ENCODE measurements at regions not wholly inside any gene's neighbourhood (a gene's known extent, or its start where the extent isn't known, plus 50 kb on each side); places are given as distances from the start of the nearest gene placed in this dataset.

- H3K27me3 ChIP-seq (ENCODE audit: insufficient read depth, low read length) = no peaks in the 10 kb centered on the region
- H3K9me3 ChIP-seq (ENCODE audit: low read depth, low read length) = no peaks in the 10 kb centered on the region
- no peaks in the 10 kb centered on the region for H4K20me1 ChIP-seq (ENCODE audit: insufficient read depth, low read length)
- no peaks in the 10 kb centered on the region for H3K79me2 ChIP-seq (ENCODE audit: insufficient read depth, low read length)
- no peak overlapping the region for H3K27ac ChIP-seq (ENCODE audit: low read depth, low read length)
- no peak for DNase-seq (ENCODE audit: insufficient read length, low spot score, missing footprints)
- H2AFZ ChIP-seq (ENCODE audit: low read length) = no peak overlapping the region
- H3K4me3 ChIP-seq (ENCODE audit: insufficient read depth, low read length) = no peak overlapping the region
- H3K4me2 ChIP-seq (ENCODE audit: insufficient read depth, low read length) = no peak overlapping the region
- no peaks in the 10 kb centered on the region for H3K36me3 ChIP-seq (ENCODE audit: insufficient read depth, low read length)
- TF ChIP-seq, protein P1, sequence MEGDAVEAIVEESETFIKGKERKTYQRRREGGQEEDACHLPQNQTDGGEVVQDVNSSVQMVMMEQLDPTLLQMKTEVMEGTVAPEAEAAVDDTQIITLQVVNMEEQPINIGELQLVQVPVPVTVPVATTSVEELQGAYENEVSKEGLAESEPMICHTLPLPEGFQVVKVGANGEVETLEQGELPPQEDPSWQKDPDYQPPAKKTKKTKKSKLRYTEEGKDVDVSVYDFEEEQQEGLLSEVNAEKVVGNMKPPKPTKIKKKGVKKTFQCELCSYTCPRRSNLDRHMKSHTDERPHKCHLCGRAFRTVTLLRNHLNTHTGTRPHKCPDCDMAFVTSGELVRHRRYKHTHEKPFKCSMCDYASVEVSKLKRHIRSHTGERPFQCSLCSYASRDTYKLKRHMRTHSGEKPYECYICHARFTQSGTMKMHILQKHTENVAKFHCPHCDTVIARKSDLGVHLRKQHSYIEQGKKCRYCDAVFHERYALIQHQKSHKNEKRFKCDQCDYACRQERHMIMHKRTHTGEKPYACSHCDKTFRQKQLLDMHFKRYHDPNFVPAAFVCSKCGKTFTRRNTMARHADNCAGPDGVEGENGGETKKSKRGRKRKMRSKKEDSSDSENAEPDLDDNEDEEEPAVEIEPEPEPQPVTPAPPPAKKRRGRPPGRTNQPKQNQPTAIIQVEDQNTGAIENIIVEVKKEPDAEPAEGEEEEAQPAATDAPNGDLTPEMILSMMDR (IDR thresholded peaks at IDR 0.05; ENCODE audit: extremely low read depth, low read depth, low read length) = no peak
- no peaks in the 10 kb centered on the region for H3K4me1 ChIP-seq (ENCODE audit: insufficient read depth, low read length)
Measured at GRCh38 chr3:182235504-182235903, 523.8 kb downstream of the SOX2 start.

DNA sequence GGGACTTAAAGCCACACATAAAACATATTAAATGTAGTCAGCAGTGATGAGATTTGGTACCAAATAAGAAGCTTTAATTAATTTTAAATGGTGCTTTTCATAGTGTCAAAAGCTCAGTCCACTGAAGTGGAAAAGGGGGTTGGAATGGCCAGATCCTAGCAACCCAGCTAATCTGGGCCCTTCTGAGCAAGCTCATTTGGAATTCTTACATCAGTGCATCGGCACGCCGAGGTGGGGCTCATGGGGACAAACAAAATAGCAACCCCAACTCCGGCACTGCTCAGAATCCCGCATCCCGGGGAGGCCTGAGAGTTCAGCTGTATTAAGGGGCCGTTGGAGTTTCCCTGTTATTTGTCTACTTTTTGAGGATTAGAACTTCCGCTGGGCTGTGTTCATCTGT is 526.4 kb downstream of the SOX2 start:
- Histone ChIP-seq H3K9me3 (ENCODE audit: low read depth, low read length) (no peaks in the 10 kb centered on the region), H3K27me3 (ENCODE audit: insufficient read depth, low read length) (no peaks in the 10 kb centered on the region), H3K4me2 (ENCODE audit: insufficient read depth, low read length) (no peak overlapping the region), H3K79me2 (ENCODE audit: insufficient read depth, low read length) (no peaks in the 10 kb centered on the region), H4K20me1 (ENCODE audit: insufficient read depth, low read length) (no peaks in the 10 kb centered on the region), H2AFZ (ENCODE audit: low read length) (no peak overlapping the region), H3K36me3 (ENCODE audit: insufficient read depth, low read length) (no peaks in the 10 kb centered on the region), H3K4me3 (ENCODE audit: insufficient read depth, low read length) (no peak overlapping the region), H3K27ac (ENCODE audit: low read depth, low read length) (no peak overlapping the region), H3K4me1 (ENCODE audit: insufficient read depth, low read length) (no peaks in the 10 kb centered on the region)
- TF ChIP-seq, protein P1 (IDR thresholded peaks at IDR 0.05; ENCODE audit: extremely low read depth, low read depth, low read length) = no peak
- no peak for DNase-seq (ENCODE audit: insufficient read length, low spot score, missing footprints)

GRCh38 chr3:182239316-182239715 is 527.6 kb downstream of the SOX2 start:
- Histone ChIP-seq H3K9me3 (ENCODE audit: low read depth, low read length) (no peaks in the 10 kb centered on the region), H3K36me3 (ENCODE audit: insufficient read depth, low read length) (no peaks in the 10 kb centered on the region), H3K4me2 (ENCODE audit: insufficient read depth, low read length) (no peak overlapping the region), H3K27me3 (ENCODE audit: insufficient read depth, low read length) (no peaks in the 10 kb centered on the region), H3K4me1 (ENCODE audit: insufficient read depth, low read length) (no peaks in the 10 kb centered on the region), H4K20me1 (ENCODE audit: insufficient read depth, low read length) (no peaks in the 10 kb centered on the region), H3K79me2 (ENCODE audit: insufficient read depth, low read length) (no peaks in the 10 kb centered on the region), H2AFZ (ENCODE audit: low read length) (no peak overlapping the region), H3K27ac (ENCODE audit: low read depth, low read length) (no peak overlapping the region), H3K4me3 (ENCODE audit: insufficient read depth, low read length) (no peak overlapping the region)
- TF ChIP-seq, protein P1 (IDR thresholded peaks at IDR 0.05; ENCODE audit: extremely low read depth, low read depth, low read length) = no peak
- DNase-seq (ENCODE audit: insufficient read length, low spot score, missing footprints) = no peak

GRCh38 chr3:182240474-182240873 is 528.7 kb downstream of the SOX2 start:
- H3K27me3 ChIP-seq (ENCODE audit: insufficient read depth, low read length) = no peaks in the 10 kb centered on the region
- TF ChIP-seq, protein P1 (IDR thresholded peaks at IDR 0.05; ENCODE audit: extremely low read depth, low read depth, low read length) = no peak
- no peak overlapping the region for H3K4me2 ChIP-seq (ENCODE audit: insufficient read depth, low read length)
- H3K36me3 ChIP-seq (ENCODE audit: insufficient read depth, low read length) = no peaks in the 10 kb centered on the region
- no peaks in the 10 kb centered on the region for H4K20me1 ChIP-seq (ENCODE audit: insufficient read depth, low read length)
- no peaks in the 10 kb centered on the region for H3K79me2 ChIP-seq (ENCODE audit: insufficient read depth, low read length)
- no peak overlapping the region for H3K27ac ChIP-seq (ENCODE audit: low read depth, low read length)
- no peaks in the 10 kb centered on the region for H3K4me1 ChIP-seq (ENCODE audit: insufficient read depth, low read length)
- no peak for DNase-seq (ENCODE audit: insufficient read length, low spot score, missing footprints)
- no peaks in the 10 kb centered on the region for H3K9me3 ChIP-seq (ENCODE audit: low read depth, low read length)
- no peak overlapping the region for H3K4me3 ChIP-seq (ENCODE audit: insufficient read depth, low read length)
- H2AFZ ChIP-seq (ENCODE audit: low read length) = no peak overlapping the region
